ENCODE measurements at regions not wholly inside any gene's neighbourhood (a gene's known extent, or its start where the extent isn't known, plus 50 kb on each side); places are given as distances from the start of the nearest gene placed in this dataset.

DNA sequence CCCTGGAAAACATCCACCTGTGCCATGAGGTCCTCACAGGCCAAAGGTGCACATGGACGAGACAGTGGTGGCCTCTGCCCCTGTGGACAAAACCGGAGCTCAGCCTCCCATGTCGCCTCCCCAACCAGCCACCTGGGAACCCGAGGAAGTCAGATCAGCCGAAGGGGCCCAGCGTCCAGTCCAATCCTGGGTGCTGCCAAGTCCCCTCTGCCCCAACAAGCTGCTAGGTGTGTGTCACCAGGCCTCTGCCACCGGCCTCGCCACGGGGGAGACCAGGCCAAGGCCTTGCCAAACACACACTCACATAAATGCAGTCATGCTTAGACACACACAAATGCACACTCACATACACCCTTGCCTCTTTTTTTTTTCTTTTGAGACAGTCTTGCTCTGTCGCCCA is 167.8 kb downstream of the RBFOX3 start:
- TF ChIP-seq, protein P1, sequence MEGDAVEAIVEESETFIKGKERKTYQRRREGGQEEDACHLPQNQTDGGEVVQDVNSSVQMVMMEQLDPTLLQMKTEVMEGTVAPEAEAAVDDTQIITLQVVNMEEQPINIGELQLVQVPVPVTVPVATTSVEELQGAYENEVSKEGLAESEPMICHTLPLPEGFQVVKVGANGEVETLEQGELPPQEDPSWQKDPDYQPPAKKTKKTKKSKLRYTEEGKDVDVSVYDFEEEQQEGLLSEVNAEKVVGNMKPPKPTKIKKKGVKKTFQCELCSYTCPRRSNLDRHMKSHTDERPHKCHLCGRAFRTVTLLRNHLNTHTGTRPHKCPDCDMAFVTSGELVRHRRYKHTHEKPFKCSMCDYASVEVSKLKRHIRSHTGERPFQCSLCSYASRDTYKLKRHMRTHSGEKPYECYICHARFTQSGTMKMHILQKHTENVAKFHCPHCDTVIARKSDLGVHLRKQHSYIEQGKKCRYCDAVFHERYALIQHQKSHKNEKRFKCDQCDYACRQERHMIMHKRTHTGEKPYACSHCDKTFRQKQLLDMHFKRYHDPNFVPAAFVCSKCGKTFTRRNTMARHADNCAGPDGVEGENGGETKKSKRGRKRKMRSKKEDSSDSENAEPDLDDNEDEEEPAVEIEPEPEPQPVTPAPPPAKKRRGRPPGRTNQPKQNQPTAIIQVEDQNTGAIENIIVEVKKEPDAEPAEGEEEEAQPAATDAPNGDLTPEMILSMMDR (conservative IDR thresholded peaks at IDR 0.05; ENCODE audit: low read depth, low read length) = no peak
- TF ChIP-seq EZH2 (IDR thresholded peaks at IDR 0.05; ENCODE audit: low read length, unreplicated experiment) = no peak
